Chondrocyte (in vitro differentiated cells): ENCODE measurements at regions not wholly inside any gene's neighbourhood (a gene's known extent, or its start where the extent isn't known, plus 50 kb on each side); places are given as distances from the start of the nearest gene placed in this dataset.
A peak's percentile ranks its signal among the peaks of the same experiment; 100 is the strongest.

Source experiments
- DNase-seq: peaks from one replicate; pipeline ENCODE4 v3.0.0; 2021; ENCODE audit warnings: mixed read lengths, low spot score
- H3K27ac Mint-ChIP-seq: one replicate; pipeline ENCODE4 v1.8.0; 2021; ENCODE audit warnings: mild to moderate bottlenecking, moderate library complexity, mixed read lengths; ENCODE audit not compliant: unreplicated experiment
- H3K27me3 Mint-ChIP-seq: 2 replicates; pipeline ENCODE4 v1.8.0; 2021; ENCODE audit warnings: low read depth, mixed read lengths
- H3K36me3 Mint-ChIP-seq: 2 replicates; pipeline ENCODE4 v1.8.0; 2021; ENCODE audit warnings: low read depth, mixed read lengths
- H3K4me1 Mint-ChIP-seq: 2 replicates; pipeline ENCODE4 v1.8.0; 2021; ENCODE audit warnings: low read depth, mild to moderate bottlenecking, mixed read lengths
- H3K4me3 Mint-ChIP-seq: one replicate; pipeline ENCODE4 v1.8.0; 2021; ENCODE audit warnings: mild to moderate bottlenecking, moderate library complexity, mixed read lengths; ENCODE audit not compliant: unreplicated experiment
- H3K9me3 Mint-ChIP-seq: 2 replicates; pipeline ENCODE4 v1.8.0; 2021; ENCODE audit warnings: low read depth, mixed read lengths
- CTCF ChIP-seq: fragments of 200-600 bp; sonication (generic); IDR thresholded peaks from 2 replicates; pipeline ENCODE4 v1.5.0; 2021; ENCODE audit warnings: antibody characterized with exemption, mild to moderate bottlenecking, moderate library complexity

GRCh38 chr2:49459314-49459993, 305.1 kb upstream of the FSHR start:
- Mint-ChIP-seq H3K27me3 (no peaks in the 10 kb centered on the region), H3K9me3 (peaks cover 12% of the 10 kb centered on the region), H3K36me3 (no peaks in the 10 kb centered on the region), H3K4me3 (no peak overlapping the region), H3K4me1 (no peaks in the 10 kb centered on the region), H3K27ac (no peak overlapping the region)
- no peak for DNase-seq
- TF ChIP-seq CTCF: peak; percentile 14

GRCh38 chr2:49444005-49444404, 289.7 kb upstream of the FSHR start:
- DNase-seq: no peak
- peaks cover 5% of the 10 kb centered on the region for H3K27me3 Mint-ChIP-seq
- H3K4me1 Mint-ChIP-seq: no peaks in the 10 kb centered on the region
- no peak overlapping the region for H3K27ac Mint-ChIP-seq
- H3K9me3 Mint-ChIP-seq: no peaks in the 10 kb centered on the region
- no peaks in the 10 kb centered on the region for H3K36me3 Mint-ChIP-seq
- TF ChIP-seq CTCF: no peak
- H3K4me3 Mint-ChIP-seq: no peak overlapping the region

- H3K27ac Mint-ChIP-seq: no peak overlapping the region
- no peak for TF ChIP-seq CTCF
- no peaks in the 10 kb centered on the region for H3K4me1 Mint-ChIP-seq
- no peak overlapping the region for H3K4me3 Mint-ChIP-seq
- DNase-seq: no peak
- H3K36me3 Mint-ChIP-seq: no peaks in the 10 kb centered on the region
- peaks cover 2% of the 10 kb centered on the region for H3K9me3 Mint-ChIP-seq
- H3K27me3 Mint-ChIP-seq: peaks cover 3% of the 10 kb centered on the region
Measured at GRCh38 chr2:49426996-49427395, 272.7 kb upstream of the FSHR start.

- no peak for TF ChIP-seq CTCF
- H3K27me3 Mint-ChIP-seq: peaks cover 3% of the 10 kb centered on the region
- H3K36me3 Mint-ChIP-seq: no peaks in the 10 kb centered on the region
- no peak overlapping the region for H3K4me3 Mint-ChIP-seq
- no peak overlapping the region for H3K27ac Mint-ChIP-seq
- H3K4me1 Mint-ChIP-seq: no peaks in the 10 kb centered on the region
- no peak for DNase-seq
- no peaks in the 10 kb centered on the region for H3K9me3 Mint-ChIP-seq
Measured at GRCh38 chr2:49416252-49416651, 261.9 kb upstream of the FSHR start.

GRCh38 chr2:49404108-49404507, 249.8 kb upstream of the FSHR start:
- DNase-seq: no peak
- peaks cover 4% of the 10 kb centered on the region for H3K9me3 Mint-ChIP-seq
- no peak overlapping the region for H3K27ac Mint-ChIP-seq
- H3K4me3 Mint-ChIP-seq: no peak overlapping the region
- H3K4me1 Mint-ChIP-seq: no peaks in the 10 kb centered on the region
- H3K27me3 Mint-ChIP-seq: peaks cover 2% of the 10 kb centered on the region
- no peak for TF ChIP-seq CTCF
- H3K36me3 Mint-ChIP-seq: no peaks in the 10 kb centered on the region
